Ishikawa (cell line): ENCODE measurements at regions not wholly inside any gene's neighbourhood (a gene's known extent, or its start where the extent isn't known, plus 50 kb on each side); places are given as distances from the start of the nearest gene placed in this dataset.

Experiments used
- EP300 ChIP-seq: IDR thresholded peaks from 2 replicates; pipeline ENCODE4 v1.6.1; 2012; ENCODE audit warnings: borderline replicate concordance
- FOXM1 ChIP-seq: IDR thresholded peaks from 2 replicates; pipeline ENCODE4 v1.6.1; 2012; ENCODE audit warnings: low read depth, borderline replicate concordance
- MAX ChIP-seq: IDR thresholded peaks from 2 replicates; pipeline ENCODE4 v1.6.1; 2012
- RAD21 ChIP-seq: IDR thresholded peaks from 2 replicates; pipeline ENCODE4 v1.6.1; 2012; ENCODE audit warnings: low read depth
- TAF1 ChIP-seq: IDR thresholded peaks from 2 replicates; pipeline ENCODE4 v1.6.1; 2012; ENCODE audit warnings: low read depth, mild to moderate bottlenecking

DNA sequence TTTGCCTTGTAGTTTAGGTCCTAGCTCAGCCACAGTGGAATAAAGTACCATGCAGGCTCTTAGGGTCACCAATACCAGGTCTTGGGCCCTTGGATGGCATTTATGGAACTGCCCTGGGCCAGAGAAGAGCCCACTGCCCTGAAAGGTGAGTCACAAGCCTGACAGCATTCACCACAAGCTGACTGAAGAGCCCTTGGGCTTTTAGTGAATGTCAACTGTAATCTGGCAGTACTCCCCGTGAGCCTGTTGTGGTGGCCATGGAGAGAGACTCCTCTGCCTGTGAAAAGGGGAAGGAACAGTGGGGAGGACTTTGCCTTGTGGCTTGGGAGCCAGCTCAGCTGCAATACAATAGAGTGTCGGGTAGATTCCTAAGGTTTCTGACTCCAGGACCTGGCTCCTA, 1389.7 kb downstream of the DSC3 start:
- TF ChIP-seq MAX, result no peak
- no peak for TF ChIP-seq FOXM1
- no peak for TF ChIP-seq TAF1
- no peak for TF ChIP-seq RAD21
- no peak for TF ChIP-seq EP300
